ENCODE measurements at regions not wholly inside any gene's neighbourhood (a gene's known extent, or its start where the extent isn't known, plus 50 kb on each side); places are given as distances from the start of the nearest gene placed in this dataset.

DNA sequence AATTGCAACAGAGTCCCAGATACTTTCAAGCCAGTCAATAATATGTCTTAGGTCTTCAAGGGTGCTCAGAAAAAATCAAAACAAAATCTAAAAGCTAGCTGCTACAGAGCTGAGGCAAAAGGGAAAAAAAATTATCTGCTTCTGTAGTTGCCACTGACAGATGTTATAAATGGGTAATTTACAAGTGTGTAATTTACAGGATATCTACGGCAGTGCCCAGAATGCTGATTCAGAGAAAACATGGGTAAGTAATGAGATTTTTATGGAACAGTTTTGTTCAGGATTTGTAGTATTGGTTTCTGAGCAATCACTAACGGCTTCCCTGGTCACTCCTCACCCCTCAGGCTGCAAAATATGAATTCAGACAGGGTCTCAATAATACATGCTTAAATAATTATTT is 234.1 kb downstream of the GALC start:
- H3K27me3 Mint-ChIP-seq (ENCODE audit: insufficient read depth, low read depth, poor library complexity): peaks cover 4% of the 10 kb centered on the region
- ATAC-seq: no peak
- H3K27ac ChIP-seq (ENCODE audit: low read depth): no peak overlapping the region
- no peak for TF ChIP-seq POLR2AphosphoS5 (IDR thresholded peaks at IDR 0.05; ENCODE audit: low read depth)
- TF ChIP-seq, protein P1, sequence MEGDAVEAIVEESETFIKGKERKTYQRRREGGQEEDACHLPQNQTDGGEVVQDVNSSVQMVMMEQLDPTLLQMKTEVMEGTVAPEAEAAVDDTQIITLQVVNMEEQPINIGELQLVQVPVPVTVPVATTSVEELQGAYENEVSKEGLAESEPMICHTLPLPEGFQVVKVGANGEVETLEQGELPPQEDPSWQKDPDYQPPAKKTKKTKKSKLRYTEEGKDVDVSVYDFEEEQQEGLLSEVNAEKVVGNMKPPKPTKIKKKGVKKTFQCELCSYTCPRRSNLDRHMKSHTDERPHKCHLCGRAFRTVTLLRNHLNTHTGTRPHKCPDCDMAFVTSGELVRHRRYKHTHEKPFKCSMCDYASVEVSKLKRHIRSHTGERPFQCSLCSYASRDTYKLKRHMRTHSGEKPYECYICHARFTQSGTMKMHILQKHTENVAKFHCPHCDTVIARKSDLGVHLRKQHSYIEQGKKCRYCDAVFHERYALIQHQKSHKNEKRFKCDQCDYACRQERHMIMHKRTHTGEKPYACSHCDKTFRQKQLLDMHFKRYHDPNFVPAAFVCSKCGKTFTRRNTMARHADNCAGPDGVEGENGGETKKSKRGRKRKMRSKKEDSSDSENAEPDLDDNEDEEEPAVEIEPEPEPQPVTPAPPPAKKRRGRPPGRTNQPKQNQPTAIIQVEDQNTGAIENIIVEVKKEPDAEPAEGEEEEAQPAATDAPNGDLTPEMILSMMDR (conservative IDR thresholded peaks at IDR 0.05; ENCODE audit: low read depth in 2 of 2): no peak
- no peaks in the 10 kb centered on the region; the same call in 2 of the 3 replicates for H3K4me1 Mint-ChIP-seq
- no peak overlapping the region for H2AFZ ChIP-seq
- H3K4me3 Mint-ChIP-seq: no peak overlapping the region
- H3K36me3 ChIP-seq (ENCODE audit: insufficient read depth): no peaks in the 10 kb centered on the region
- peaks cover 25% of the 10 kb centered on the region for H3K9me3 Mint-ChIP-seq
- H3K4me1 ChIP-seq (ENCODE audit: insufficient read depth): no peaks in the 10 kb centered on the region
- H3K4me3 ChIP-seq: no peak overlapping the region
- no peak overlapping the region for H3K27ac Mint-ChIP-seq
- H3K27me3 ChIP-seq (ENCODE audit: insufficient read depth): no peaks in the 10 kb centered on the region
- no peaks in the 10 kb centered on the region for H4K20me1 ChIP-seq (replicated peaks; ENCODE audit: insufficient read depth)
- H3K79me2 ChIP-seq (replicated peaks; ENCODE audit: insufficient read depth): no peaks in the 10 kb centered on the region
- H3F3A ChIP-seq (replicated peaks; ENCODE audit: low read depth): no peaks in the 10 kb centered on the region
- H3K36me3 Mint-ChIP-seq (ENCODE audit: low read depth): peaks cover 17% of the 10 kb centered on the region; the same call in 2 of the 3 replicates
- H3K4me2 ChIP-seq: no peak overlapping the region
- peaks cover 15% of the 10 kb centered on the region for H3K9me2 ChIP-seq (ENCODE audit: insufficient read depth)
- DNase-seq (ENCODE audit: low spot score): no peak

DNA sequence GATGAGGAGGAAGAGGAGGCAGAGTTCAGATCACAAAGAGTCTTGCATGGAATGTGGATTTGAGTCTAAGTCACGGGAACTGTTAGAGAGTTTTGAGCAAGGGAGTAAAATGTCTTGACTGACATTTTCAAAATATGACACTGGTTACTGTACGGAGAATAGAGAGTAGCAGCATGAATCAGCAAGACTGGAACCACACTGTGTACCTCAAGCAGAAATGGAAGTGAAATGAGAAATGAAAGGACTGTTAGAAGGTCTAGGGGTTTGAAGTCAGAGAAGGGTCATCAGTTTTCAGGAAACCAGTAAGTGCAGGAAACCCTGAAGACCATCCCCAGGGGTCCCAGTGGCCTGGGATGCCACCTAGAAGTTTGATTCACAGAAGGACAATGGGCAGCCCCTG is 236.3 kb downstream of the GALC start:
- Mint-ChIP-seq H3K4me1 (no peaks in the 10 kb centered on the region), H3K27me3 (ENCODE audit: insufficient read depth, low read depth, poor library complexity) (no peaks in the 10 kb centered on the region), H3K9me3 (peaks cover 6% of the 10 kb centered on the region; the same call in 2 of the 3 replicates), H3K36me3 (ENCODE audit: low read depth) (peaks cover under 1% of the 10 kb centered on the region; the same call in 1 of the 3 replicates), H3K27ac (no peak overlapping the region), H3K4me3 (no peak overlapping the region)
- no peak overlapping the region for H3K27ac ChIP-seq (ENCODE audit: low read depth)
- H3K36me3 ChIP-seq (ENCODE audit: insufficient read depth): no peaks in the 10 kb centered on the region
- ATAC-seq (no peak), DNase-seq (ENCODE audit: low spot score) (no peak)
- peaks cover 9% of the 10 kb centered on the region; the same call in 1 of the 2 replicates for H3K9me2 ChIP-seq (ENCODE audit: insufficient read depth)
- H4K20me1 ChIP-seq (replicated peaks; ENCODE audit: insufficient read depth): no peaks in the 10 kb centered on the region
- H3K79me2 ChIP-seq (replicated peaks; ENCODE audit: insufficient read depth): no peaks in the 10 kb centered on the region
- H3K4me1 ChIP-seq (ENCODE audit: insufficient read depth): no peaks in the 10 kb centered on the region
- H3K27me3 ChIP-seq (ENCODE audit: insufficient read depth): no peaks in the 10 kb centered on the region
- H3F3A ChIP-seq (replicated peaks; ENCODE audit: low read depth): no peaks in the 10 kb centered on the region
- H2AFZ ChIP-seq: no peak overlapping the region
- no peak overlapping the region for H3K4me3 ChIP-seq
- H3K4me2 ChIP-seq: no peak overlapping the region
- TF ChIP-seq POLR2AphosphoS5 (IDR thresholded peaks at IDR 0.05; ENCODE audit: low read depth) (no peak), JUNB (IDR thresholded peaks at IDR 0.05; ENCODE audit: unreplicated experiment) (no peak), STAT1 (IDR thresholded peaks at IDR 0.05; ENCODE audit: unreplicated experiment) (no peak), ZNF331 (CRISPR knock-in tag; IDR thresholded peaks at IDR 0.05; ENCODE audit: low read depth) (no peak), NANOG (IDR thresholded peaks at IDR 0.05; ENCODE audit: borderline replicate concordance) (no peak), EZH2 (IDR thresholded peaks at IDR 0.05; ENCODE audit: low read depth, unreplicated experiment) (no peak), EZH2phosphoT487 (IDR thresholded peaks at IDR 0.05; ENCODE audit: unreplicated experiment) (no peak)
- TF ChIP-seq, protein P2, sequence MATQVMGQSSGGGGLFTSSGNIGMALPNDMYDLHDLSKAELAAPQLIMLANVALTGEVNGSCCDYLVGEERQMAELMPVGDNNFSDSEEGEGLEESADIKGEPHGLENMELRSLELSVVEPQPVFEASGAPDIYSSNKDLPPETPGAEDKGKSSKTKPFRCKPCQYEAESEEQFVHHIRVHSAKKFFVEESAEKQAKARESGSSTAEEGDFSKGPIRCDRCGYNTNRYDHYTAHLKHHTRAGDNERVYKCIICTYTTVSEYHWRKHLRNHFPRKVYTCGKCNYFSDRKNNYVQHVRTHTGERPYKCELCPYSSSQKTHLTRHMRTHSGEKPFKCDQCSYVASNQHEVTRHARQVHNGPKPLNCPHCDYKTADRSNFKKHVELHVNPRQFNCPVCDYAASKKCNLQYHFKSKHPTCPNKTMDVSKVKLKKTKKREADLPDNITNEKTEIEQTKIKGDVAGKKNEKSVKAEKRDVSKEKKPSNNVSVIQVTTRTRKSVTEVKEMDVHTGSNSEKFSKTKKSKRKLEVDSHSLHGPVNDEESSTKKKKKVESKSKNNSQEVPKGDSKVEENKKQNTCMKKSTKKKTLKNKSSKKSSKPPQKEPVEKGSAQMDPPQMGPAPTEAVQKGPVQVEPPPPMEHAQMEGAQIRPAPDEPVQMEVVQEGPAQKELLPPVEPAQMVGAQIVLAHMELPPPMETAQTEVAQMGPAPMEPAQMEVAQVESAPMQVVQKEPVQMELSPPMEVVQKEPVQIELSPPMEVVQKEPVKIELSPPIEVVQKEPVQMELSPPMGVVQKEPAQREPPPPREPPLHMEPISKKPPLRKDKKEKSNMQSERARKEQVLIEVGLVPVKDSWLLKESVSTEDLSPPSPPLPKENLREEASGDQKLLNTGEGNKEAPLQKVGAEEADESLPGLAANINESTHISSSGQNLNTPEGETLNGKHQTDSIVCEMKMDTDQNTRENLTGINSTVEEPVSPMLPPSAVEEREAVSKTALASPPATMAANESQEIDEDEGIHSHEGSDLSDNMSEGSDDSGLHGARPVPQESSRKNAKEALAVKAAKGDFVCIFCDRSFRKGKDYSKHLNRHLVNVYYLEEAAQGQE (IDR thresholded peaks at IDR 0.05; ENCODE audit: unreplicated experiment): no peak
- TF ChIP-seq, protein P1 (conservative IDR thresholded peaks at IDR 0.05; ENCODE audit: low read depth in 2 of 2): no peak
- TF ChIP-seq, protein P3, sequence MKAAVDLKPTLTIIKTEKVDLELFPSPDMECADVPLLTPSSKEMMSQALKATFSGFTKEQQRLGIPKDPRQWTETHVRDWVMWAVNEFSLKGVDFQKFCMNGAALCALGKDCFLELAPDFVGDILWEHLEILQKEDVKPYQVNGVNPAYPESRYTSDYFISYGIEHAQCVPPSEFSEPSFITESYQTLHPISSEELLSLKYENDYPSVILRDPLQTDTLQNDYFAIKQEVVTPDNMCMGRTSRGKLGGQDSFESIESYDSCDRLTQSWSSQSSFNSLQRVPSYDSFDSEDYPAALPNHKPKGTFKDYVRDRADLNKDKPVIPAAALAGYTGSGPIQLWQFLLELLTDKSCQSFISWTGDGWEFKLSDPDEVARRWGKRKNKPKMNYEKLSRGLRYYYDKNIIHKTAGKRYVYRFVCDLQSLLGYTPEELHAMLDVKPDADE (IDR thresholded peaks at IDR 0.05): no peak

Measured in GM23338 (cell line).